Mammary epithelial cell (primary cell): ENCODE measurements at regions not wholly inside any gene's neighbourhood (a gene's known extent, or its start where the extent isn't known, plus 50 kb on each side); places are given as distances from the start of the nearest gene placed in this dataset.

Source experiments
- CTCF ChIP-seq, 2 donors: IDR thresholded peaks in 1 of 2; conservative IDR thresholded peaks in 1 of 2; 2 replicates each; pipeline ENCODE4 v1.5.1; 2011 to 2012; ENCODE audit warnings: inconsistent platforms in 2 of 2, low read length in 2 of 2, mild to moderate bottlenecking in 2 of 2, control low read depth in 1 of 2, low read depth in 1 of 2; ENCODE audit not compliant: insufficient read depth in 1 of 2; ENCODE audit errors: extremely low read depth in 1 of 2
- EZH2 ChIP-seq: IDR thresholded peaks from 2 replicates; pipeline ENCODE4 v1.6.1; 2012; ENCODE audit warnings: low read length, inconsistent platforms, borderline replicate concordance

GRCh38 chr3:105304487-105304886, 62.2 kb upstream of the ALCAM start:
- TF ChIP-seq CTCF (conservative IDR thresholded peaks at IDR 0.05 in 1 of 2, IDR thresholded peaks at IDR 0.05 in 1 of 2; ENCODE audit: extremely low read depth in 1 of 2, insufficient read depth in 1 of 2, low read depth in 1 of 2, low read length in 2 of 2) (no peak), EZH2 (no peak)
